ENCODE measurements at regions not wholly inside any gene's neighbourhood (a gene's known extent, or its start where the extent isn't known, plus 50 kb on each side); places are given as distances from the start of the nearest gene placed in this dataset.
"Not testable (repeated sequence)": the region's sequence is repeated elsewhere in the genome, so short reads cannot be mapped to it uniquely, and the experiment has no call there.

DNA sequence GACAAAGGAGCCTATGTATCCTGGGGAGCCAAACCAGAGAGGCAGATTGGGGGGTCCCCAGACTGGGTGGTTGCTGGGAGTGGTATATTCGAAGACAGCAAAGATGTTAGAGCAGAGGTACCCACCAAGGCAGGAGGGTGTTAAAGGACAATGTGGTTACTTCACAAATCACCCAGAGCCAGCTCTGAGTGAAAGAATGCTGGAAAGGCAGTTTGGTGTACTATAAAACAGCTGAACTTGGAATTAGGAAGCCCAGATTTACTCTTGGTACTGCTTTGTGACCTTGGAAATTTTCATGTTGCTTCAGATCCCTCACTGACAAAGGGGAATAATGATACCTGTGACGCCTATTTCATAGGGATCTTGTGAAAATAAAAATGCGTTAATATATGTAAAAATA, 121.6 kb downstream of the CD164 start:
- DNase-seq: no peak
- in situ Hi-C loops (cut with MboI; ENCODE audit: low pct_unique_long_range_greater_than_20kb, low sequenced_read_pairs): no loop called here

DNA sequence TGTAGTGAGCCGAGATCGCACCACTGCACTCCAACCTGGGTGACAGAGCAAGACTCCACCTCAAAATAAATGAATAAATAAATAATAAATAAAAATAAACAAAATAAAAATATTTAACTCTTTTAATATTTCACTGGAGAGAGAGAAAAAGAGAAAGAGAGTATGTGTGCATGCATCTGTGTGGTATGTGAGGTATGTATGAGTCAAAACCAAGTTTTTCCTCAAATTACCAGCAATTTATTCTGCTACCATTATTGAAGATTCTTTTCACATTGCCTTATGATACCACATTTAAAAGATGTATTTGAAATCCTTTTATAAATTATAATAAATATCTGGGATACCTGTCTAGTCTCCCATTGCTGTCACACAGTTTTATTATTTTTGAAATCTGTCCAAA, 122.1 kb downstream of the CD164 start:
- DNase-seq: no peak
- in situ Hi-C loops (cut with MboI; ENCODE audit: low pct_unique_long_range_greater_than_20kb, low sequenced_read_pairs): no loop called here

DNA sequence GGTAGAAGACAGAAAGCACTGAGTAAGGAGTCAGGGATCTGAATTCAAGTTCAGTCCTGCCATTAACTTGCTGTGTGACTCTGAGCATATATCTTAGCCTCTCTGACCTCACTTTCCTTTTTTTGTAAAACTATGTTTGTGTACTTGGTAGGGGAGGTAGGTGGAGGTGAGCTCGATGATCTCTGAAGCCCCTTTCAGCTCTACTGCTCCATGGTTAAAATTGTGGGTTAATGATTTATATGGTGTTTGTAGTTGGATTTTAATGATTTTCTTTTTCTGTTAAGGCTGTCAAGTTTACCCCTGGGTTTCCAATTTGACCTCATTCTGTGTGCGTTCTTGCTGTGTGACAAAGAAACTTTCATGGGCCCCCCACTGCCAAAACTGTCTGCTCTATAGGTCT, 124.1 kb downstream of the CD164 start:
- DNase-seq: no peak
- in situ Hi-C loops (cut with MboI; ENCODE audit: low pct_unique_long_range_greater_than_20kb, low sequenced_read_pairs): no loop called here

DNA sequence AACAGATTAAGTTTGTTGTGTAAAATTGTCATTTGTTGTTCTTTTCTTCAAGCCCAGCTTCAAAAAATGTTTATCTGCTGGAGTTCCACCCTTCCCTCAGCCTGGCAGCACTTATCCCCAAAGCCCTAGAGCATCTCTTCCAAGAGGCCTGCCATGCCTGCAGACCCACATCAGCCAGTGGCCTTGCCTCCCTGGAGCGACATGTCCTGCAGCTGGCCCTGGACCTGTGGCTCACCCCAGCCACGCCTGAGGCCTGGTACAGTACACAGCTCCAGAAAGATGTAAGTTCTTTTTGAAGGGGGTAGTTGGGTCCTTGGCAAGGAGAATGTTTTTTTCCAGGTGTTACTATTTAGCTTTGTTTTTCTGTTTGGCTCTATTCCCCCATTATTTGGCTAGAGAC, 124.8 kb downstream of the CD164 start:
- in situ Hi-C loops (cut with MboI; ENCODE audit: low pct_unique_long_range_greater_than_20kb, low sequenced_read_pairs): no loop called here
- no peak for DNase-seq

DNA sequence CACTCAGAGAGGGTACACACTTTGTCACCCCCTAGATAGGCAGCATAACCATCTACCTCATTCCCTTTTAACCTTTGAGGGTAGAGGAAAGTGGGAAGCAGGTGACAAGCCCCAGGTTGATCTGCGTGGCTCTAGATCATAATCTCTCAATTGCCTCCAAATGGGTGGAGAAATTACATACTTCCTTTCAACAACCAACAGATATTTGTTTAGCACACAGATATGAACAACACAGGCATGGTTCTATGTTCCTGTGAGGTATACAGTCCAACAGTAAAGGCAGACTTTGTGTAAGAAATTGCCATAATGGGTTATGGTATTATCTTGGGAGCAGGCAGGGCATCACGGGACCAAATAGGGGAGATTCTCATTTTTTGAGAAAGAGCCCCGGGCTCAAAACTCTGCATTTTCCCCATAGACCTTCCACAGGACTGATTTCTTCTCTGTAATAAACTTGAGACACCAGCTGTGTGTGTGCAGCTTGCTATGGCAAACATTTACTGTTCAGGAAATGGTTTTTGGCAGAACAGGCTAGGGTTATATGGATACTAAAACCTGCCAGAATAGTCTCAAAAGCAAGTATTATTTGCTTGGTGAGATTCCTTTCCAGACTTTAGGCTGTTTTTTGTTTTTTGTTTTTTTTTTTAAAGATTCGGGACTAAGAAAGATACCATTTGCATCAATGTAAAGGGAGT, 126.2 kb downstream of the CD164 start:
- in situ Hi-C loops (cut with MboI; ENCODE audit: low pct_unique_long_range_greater_than_20kb, low sequenced_read_pairs): no loop called here
- DNase-seq: no peak

DNA sequence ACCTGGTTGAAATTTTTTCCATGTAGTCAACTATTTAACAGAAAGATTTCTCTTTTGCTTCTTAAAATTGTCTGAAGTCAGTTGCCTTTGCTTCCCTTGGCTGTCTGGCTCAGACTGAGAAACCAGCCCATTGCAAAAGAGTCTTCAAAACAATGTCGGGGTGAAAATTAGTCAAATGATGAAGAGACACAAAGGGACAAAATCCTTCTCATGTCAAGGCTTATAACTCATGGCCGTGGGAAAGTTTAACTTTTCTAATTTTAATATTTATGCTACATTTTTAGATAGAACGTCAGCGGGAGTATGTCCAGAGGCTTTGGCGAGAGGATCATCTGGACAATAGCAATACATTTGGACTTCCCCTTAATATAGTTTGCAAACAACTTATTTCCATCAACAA, 127.2 kb downstream of the CD164 start:
- no peak for DNase-seq
- in situ Hi-C loops (cut with MboI; ENCODE audit: low pct_unique_long_range_greater_than_20kb, low sequenced_read_pairs): no loop called here

DNA sequence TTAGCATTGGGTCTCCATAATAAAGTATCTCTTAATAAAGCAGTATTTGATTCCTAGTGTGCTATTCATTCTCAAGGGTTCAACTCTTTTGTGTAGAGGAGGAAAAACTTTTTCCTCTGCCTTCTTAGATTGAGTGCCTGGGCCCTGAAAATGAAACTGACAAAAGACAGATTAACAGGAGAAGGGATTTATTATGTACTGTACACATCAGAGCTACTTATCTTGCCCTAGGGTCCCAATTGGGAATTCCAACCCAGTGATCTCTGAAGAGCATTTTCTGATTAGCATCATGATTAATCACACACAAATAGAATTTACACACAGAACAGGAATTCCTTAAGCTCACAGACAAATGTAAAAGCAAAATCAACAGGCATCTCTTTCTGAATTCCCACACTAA, 128.9 kb downstream of the CD164 start:
- no peak for DNase-seq
- in situ Hi-C loops (cut with MboI; ENCODE audit: low pct_unique_long_range_greater_than_20kb, low sequenced_read_pairs): no loop called here

DNA sequence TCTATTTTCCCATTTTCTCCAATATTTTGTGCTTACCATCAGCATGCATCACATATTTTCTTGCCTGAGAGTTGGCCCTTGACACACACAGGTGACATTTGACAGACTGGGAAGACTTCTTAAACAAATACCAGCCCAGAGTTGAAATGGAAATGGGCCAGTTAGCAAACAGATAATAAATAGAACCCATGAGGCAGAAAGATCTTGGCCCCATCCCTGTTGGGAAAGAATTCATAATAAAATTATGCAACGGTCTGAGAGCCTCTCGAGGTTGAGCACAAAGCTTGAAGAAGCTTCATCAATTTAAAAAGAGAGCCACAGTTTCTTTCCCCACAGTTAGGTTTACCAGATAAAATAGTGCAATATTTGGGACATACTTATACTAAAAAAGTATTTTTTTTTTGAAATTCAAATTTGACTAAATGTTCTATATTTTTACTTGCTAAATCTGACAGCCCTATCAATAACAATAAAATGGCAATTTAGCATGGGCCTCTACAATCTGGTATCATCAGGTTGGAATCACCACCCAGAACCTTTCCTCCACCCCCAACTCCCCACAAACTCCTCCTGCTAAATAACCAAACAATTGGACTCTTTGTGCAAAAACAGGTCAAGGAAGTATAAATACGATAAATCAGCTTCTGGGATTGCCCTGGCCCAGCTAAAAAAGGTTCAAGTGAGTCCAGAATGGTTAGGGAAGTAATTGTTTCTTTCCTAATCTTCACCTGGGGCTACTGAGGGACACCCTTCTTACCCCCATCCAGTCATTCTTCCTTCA, 129.8 kb downstream of the CD164 start:
- in situ Hi-C loops (cut with MboI; ENCODE audit: low pct_unique_long_range_greater_than_20kb, low sequenced_read_pairs): no loop called here
- no peak for DNase-seq

DNA sequence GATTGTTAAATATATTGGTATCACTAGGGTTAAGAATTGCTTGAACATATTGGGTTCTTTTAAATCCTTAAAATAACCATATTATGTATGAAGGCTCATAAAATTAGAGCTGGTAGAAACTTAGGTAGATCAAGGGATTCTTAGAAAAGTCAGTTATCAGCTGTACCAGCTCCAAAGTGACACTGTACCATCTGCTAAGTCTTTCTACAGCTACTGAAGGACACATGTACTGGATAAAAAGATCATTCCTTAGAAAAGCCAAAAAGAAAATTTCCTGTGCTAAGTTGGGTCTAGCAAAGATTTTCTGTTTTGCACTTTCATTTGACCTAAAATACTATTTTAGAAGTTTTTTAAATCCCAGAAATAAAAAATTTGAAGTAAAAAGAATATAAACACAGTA, 130.4 kb downstream of the CD164 start:
- in situ Hi-C loops (cut with MboI; ENCODE audit: low pct_unique_long_range_greater_than_20kb, low sequenced_read_pairs): no loop called here

DNA sequence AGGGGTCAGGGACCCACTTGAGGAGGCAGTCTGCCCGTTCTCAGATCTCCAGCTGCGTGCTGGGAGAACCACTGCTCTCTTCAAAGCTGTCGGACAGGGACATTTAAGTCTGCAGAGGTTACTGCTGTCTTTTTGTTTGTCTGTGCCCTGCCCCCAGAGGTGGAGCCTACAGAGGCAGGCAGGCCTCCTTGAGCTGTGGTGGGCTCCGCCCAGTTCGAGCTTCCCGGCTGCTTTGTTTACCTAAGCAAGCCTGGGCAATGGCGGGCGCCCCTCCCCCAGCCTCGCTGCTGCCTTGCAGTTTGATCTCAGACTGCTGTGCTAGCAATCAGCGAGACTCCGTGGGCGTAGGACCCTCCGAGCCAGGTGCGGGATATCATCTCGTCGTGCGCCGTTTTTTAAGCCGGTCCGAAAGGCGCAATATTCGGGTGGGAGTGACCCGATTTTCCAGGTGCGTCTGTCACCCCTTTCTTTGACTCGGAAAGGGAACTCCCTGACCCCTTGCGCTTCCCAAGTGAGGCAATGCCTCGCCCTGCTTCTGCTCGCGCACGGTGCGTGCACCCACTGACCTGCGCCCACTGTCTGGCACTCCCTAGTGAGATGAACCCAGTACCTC, 131.6 kb downstream of the CD164 start:
- DNase-seq; in situ Hi-C loops (cut with MboI; ENCODE audit: low pct_unique_long_range_greater_than_20kb, low sequenced_read_pairs): not testable (repeated sequence)

More for the DNA sequence above, 130.4 kb downstream of the CD164 start:
- DNase-seq: no peak

DNA sequence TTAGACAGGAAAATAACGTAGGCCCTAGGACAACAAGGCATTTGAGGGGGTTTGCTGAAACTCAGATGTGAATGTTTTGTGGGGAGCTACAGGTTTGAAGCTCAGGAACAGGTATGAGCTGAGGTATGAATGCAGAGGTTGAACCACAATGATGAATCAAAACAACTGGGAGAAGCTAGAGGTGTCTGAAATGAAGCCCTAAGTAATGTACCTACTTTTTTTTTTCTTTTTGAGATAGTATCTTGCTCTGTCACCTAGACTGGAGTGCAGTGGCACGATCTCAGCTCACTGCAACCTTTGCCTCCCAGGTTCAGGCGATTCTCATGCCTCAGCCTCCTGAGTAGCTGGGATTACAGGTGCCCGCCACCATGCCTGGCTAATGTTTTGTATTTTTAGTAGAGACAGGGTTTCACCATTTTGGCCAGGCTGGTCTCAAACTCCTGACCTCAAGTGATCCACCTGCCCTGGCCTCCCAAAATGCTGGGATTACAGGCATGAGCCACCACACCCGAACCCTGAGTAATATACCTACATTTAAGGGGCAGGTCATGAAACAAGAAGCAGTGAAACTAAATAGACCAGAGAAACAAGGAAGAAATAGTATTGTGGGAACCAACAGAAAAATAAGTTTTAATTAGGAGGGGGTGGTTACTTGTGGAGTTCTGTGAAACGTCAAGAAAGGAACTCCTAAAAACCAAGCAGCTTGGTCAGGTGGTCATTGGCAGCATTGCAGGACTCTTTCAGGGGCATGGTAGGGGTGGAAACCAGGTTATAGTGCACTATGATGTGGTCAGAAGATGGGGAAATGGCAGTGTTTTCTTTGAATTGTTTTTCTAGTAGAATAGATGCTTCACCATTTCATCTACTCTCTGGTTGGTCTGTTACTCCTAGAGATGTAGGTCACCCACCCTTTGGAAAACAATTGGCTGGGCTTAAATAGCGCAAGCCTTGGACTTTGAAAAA, 138.1 kb downstream of the CD164 start:
- in situ Hi-C loops (cut with MboI; ENCODE audit: low pct_unique_long_range_greater_than_20kb, low sequenced_read_pairs): no loop called here
- DNase-seq: no peak

DNA sequence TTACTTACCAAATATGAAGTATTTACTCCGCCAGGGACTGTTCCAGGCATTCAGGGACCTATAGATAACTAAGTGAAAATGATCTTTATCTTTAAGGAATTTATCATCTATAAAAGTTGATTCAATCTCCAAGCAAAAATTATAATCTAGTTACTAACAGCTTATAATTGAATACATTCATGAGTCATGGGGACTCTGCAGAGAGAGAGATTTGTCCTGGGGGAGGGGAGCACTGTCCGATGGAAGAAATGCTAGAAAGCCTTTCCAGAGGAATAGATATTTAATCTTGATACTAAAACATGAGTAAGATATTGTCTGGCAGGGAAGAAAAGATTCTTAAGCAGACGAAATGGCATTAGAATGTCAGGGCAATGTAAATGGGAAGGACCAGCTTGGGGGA, 139.3 kb downstream of the CD164 start:
- in situ Hi-C loops (cut with MboI; ENCODE audit: low pct_unique_long_range_greater_than_20kb, low sequenced_read_pairs): no loop called here
- DNase-seq: no peak

DNA sequence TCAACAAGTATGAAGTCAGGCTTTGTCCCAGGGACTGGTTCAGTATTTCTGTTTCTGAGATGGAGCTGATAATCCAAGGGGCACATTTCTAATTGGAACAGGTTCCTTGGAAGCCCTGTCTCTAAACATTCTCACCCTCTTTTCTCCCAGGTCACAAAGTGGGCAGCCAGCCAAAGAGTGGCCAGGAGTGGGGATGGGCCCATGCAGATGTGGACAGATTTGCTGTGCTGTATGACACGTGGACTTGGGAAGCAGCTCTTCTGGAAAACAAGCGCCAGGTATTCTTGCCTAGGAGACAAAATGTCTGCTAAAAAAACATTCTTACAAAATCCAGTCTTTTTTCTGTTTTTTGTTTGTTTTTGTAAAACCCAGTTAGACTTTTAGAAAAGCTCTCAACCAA, 140.2 kb downstream of the CD164 start:
- no peak for DNase-seq
- in situ Hi-C loops (cut with MboI; ENCODE audit: low pct_unique_long_range_greater_than_20kb, low sequenced_read_pairs): no loop called here

DNA sequence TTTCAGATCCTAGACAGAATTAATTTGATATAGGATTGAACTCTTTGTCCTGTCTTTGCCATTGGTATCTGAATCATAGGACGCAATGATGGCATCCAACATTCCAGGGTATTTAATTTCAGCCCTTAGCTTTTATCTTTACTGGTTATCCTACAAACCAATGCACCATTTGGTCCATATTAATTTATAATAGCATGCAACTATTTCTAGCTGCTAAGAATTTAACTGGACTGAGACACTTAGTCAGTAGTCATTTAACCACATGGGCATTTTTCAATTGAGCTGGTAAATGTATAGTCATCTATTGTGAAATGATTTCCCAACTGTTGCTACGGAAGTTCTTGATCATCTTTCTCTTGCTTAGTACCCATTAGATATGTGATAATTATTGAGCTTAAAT, 141.1 kb downstream of the CD164 start:
- no peak for DNase-seq
- in situ Hi-C loops (cut with MboI; ENCODE audit: low pct_unique_long_range_greater_than_20kb, low sequenced_read_pairs): no loop called here

DNA sequence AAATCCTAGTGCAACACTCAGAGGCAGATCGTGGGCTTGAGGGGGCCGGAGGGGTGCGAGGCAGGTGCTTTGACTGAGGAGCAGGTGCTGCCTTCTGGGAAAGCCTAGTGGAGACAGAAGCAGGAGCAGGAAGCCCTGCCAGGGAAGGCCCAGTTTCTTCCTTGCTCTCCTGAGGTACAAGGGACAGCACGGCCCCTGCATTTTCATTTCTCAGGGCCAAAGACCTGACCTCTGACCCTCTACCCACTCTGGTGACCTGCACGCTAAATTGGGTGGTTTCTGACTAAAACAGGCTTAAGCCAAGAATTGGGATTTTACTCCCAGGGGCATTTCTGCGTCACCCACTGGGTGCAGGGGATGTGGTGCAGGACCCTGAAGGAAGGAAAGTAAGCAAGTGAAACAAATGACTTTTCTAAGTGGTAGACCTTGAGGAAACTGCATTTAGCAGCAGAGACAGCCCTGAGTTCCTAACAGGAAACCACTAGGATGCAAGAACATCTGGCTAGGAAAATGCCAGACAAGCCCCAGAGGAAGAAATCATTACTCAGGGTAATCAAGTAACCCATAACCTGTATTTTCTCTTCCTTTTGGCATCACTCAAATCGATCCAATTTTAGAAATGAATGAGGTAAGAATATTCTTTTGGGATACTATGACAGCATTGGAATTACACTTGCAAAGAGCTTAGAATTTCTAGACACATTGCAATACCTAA, 141.7 kb downstream of the CD164 start:
- peak; percentile 31 for DNase-seq
- in situ Hi-C loops (cut with MboI; ENCODE audit: low pct_unique_long_range_greater_than_20kb, low sequenced_read_pairs): no loop called here

DNA sequence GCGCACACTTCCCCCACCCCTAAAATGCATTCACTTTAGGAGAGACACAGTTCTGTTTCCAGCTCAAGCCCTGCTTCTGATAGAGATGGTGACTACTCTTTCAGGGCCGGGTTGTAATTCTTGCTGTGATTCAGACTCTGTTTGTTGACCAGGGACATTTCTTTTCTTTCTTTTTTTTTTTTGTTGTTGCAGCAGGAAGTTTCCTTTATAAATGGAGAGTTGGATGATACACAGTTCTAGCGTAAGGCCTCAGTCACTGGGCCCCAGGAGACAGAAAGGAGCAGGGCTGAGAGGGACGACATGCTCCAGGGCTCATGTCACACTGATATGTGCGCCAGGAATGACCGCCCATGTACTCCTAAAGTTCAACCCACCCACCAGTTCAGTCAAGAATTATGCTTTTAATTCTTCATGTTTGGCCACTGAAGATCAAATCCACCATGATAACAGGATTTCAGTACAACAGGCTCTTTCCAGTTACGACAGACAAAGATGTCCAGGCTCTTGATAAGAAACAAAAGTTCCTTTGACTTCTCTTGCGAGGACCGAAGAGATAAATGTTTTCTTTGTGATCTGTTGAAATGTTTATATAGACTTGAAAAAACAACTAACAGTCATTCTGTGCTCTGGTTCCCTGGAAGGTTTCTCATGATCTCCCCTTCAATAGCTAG, 142.5 kb downstream of the CD164 start:
- in situ Hi-C loops (cut with MboI; ENCODE audit: low pct_unique_long_range_greater_than_20kb, low sequenced_read_pairs): no loop called here
- DNase-seq: no peak

DNA sequence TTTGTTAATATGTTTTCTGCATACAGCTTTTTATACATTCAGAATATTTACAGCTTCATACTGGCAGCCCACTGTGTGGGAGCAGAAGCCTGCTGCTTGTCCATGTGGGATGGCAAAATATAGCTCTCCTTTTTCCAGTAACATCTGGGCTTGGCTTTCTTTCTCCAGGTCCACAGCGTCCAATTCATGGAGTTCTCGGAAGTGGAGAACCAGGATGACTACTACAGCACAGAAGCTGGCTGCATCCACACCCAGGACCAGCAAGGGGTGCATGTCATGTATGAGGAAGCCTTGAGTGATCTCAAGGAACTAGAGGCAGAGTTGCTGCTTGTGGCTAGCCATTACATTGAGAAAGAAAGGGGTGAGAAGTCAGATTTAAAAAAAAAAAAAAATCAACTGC, 143.1 kb downstream of the CD164 start:
- no peak for DNase-seq

DNA sequence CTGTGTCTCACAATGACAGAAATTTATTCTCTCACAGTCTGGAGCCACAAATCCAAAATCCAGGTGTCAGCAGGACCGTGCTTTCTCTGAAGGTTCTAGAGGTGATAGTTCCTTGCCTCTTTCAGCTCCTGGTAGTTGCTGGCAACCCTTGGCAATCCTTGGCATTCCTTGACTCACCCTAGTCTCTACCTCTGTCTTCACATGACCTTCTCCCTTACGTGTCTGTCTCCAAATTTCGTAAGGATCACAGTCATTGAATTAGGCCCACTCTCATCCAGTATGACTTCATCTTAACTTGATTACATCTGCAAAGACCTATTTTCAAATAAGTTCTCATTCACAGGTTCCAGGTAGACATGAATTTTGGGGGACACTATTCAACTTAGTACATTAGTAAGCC, 143.1 kb downstream of the CEP57L1 start:
- in situ Hi-C loops (cut with MboI; ENCODE audit: low pct_unique_long_range_greater_than_20kb, low sequenced_read_pairs): no loop called here
- no peak for DNase-seq

More for the DNA sequence above, 143.1 kb downstream of the CD164 start:
- in situ Hi-C loops (cut with MboI; ENCODE audit: low pct_unique_long_range_greater_than_20kb, low sequenced_read_pairs): no loop called here
